ENCODE measurements at regions not wholly inside any gene's neighbourhood (a gene's known extent, or its start where the extent isn't known, plus 50 kb on each side); places are given as distances from the start of the nearest gene placed in this dataset.
A peak's percentile ranks its signal among the peaks of the same experiment; 100 is the strongest.
"Not testable (repeated sequence)": the region's sequence is repeated elsewhere in the genome, so short reads cannot be mapped to it uniquely, and the experiment has no call there.

GRCh38 chr5:42949348-42950115, 90.6 kb downstream of the ANXA2R start:
- peak; percentile 95 for DNase-seq

DNA sequence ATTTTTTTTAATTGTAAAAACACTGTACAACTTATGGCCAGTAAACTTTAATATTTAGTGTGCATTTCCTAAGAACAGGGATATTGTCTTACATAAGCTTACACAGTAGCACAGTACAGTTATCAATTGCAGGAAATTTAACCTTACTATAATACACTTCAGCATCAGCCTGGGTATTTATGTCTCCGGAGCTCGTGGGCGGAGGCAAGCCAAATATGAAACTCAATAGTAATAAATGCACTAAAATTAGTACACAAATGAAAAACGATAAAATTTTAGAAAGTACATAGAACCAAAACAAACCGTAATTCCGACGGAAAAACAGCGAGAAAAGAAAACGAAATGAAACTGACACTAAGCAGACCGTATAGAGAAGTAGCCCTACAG, 91.2 kb downstream of the ANXA2R start:
- DNase-seq = no peak

GRCh38 chr5:42944989-42945388, 95.1 kb downstream of the ANXA2R start:
- no peak for DNase-seq

- DNase-seq = no peak
Observed at GRCh38 chr5:42943931-42944631, 96.0 kb downstream of the ANXA2R start.

DNA sequence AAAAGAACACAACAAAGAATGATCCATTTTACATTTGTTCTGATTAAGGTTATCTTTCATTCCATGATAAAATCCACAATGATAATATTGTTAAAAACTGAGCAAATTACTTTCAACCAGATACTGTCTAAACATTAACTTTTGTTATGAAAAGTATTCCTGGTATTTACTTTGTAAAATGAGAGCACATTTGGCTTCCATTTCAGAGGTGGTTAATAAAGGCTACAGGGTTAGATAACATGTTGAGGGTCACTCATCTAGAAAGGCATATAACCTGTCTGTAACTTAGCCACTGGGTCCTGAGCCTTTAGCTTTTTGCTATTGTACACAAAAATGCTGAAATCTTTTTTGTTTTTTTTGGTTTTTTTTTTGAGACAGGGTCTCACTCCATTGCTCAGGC, 99.3 kb downstream of the ANXA2R start:
- no peak for DNase-seq

DNA sequence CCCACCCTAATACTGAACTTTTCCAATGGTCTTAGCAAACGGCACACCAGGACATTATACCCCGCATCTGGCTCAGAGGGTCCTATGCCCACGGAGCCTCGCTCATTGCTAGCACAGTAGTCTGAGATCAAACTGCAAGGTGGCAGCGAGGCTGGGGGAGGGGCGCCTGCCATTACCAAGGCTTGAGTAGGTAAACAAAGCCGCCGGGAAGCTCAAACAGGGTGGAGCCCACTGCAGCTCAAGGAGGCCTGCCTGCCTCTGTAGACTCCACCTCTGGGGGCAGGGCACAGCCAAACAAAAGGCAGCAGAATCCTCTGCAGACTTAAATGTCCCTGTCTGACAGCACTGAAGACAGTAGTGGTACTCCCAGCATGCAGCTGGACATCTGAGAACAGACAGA, 108.1 kb downstream of the ANXA2R start:
- DNase-seq = not testable (repeated sequence)

- DNase-seq = not testable (repeated sequence)
Observed at GRCh38 chr5:42931451-42931850, 108.7 kb downstream of the ANXA2R start.

DNA sequence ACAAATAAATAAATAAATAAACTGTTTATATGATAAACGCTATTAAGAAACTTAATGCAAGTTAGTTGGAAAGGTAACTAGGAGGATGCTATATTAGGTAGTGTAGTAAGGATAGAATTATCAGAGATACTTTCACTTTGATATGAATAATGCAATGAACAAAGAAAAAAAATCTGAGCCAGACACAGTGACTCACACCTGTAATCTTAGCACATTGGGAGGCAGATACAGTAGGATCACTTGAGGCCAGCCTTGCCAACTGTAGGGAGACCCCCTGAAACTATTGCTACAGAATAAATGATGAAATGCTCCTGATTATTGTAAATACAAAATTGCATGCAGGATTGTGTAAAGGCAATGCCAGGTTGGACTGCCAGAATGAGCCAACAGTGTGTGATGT, 109.2 kb downstream of the ANXA2R start:
- no peak for DNase-seq

DNA sequence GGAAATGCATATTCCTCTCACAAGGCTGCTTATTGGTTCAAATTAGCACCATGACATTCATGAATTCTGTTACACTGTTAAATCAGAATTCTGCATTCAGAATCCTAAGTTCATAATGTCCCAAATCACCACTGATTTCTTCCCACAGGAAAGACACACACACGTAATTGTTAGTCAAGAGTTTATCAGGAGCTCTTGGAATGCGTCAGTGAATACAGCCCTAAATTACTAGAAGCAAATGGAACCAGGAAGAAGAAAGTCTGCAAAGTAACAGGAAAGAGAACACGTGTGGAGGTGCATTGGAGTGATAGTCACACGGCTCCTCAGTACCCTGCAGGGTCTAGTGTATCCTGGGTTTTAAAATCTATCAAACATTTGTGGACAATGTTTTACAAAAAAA, 110.2 kb downstream of the ANXA2R start:
- no peak for DNase-seq

DNA sequence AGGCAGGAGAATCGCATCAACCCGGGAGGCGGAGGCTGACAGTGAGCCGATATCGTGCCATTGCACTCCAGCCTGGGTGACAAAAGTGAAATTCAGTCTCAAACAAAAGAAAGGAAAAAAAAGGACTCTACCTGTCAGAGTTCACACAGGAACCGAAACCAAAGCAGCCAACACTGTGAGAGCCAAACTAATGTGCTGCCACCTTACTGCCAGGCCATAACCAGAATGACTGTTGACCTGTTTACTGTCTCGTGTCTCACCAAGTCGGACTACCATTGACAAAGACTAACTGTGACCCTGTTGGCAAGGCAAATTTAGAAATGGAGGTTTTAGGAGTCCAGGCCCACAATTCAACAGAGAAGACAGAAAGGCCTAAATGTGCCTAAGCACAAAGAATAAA, 112.4 kb downstream of the ANXA2R start:
- no peak for DNase-seq

GRCh38 chr5:42924686-42925085, 113.0 kb upstream of the SELENOP start:
- DNase-seq = no peak

DNA sequence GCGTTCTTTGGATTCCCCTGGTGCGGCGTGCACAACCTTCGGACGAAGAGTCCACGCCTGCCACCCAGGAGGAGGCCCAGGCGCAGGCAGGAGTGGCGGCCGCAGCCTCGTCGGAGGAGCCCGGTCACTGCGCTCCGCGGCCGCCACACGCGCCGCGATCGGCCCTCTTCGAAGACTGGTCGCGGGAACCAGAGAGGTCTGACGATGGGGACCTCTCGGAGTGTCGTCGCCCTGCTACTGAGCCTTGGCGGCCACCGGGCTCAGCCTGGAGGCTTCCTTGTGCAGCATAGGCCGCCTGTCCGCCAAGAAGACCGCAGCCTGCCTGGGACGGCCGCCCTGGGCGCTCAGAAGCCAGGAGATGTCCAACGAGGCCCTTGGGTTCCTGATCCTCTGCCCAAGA, 112.5 kb upstream of the SELENOP start:
- no peak for DNase-seq

- DNase-seq = no peak
Observed at GRCh38 chr5:42923710-42924109, 112.0 kb upstream of the SELENOP start.

DNA sequence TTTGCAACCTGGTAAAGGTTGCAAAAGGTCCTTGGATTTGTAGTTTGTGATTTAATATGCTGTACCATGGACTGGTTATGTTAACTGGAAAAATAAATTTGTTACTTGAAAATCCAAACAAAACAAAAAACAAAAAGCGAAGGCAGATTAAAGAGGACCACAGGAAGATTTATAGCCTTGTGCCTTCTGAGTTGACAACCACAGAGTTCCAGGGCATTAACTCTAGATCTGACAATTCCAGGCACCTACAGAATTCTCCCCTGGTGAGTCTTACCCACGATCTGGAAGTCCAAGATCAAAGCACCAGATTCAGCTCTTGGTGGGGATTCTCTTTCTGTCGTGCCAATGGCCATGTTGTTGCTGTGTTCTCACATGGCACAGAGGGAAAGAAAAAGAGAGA, 107.9 kb upstream of the SELENOP start:
- no peak for DNase-seq

DNA sequence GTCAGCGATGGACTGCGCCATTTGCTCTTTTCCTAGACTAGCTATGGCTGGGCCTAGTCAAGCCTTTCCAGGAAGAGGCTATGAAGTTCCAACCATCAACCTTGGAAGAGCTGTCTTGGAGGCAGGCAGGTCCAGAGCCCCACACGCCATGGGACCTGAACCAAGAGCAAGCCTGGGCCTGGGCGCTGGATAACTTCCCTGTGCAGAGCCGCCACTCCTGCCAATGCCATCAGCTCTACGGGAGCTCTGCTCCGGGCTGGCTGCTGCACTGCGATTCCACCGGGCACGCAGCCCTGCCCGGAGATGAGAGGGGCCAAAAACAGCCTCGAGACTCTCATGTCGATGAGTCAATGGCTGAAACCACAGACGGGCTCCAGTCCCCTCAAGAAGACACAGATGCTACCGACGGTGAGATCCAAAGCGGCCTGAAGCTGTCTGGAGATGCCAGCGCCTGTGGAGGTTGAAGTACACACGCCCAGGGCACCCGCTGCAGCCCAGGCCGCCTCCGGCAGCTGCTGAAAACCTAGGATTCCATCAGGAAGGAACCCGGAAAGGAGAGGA, 103.7 kb upstream of the SELENOP start:
- no peak for DNase-seq

DNA sequence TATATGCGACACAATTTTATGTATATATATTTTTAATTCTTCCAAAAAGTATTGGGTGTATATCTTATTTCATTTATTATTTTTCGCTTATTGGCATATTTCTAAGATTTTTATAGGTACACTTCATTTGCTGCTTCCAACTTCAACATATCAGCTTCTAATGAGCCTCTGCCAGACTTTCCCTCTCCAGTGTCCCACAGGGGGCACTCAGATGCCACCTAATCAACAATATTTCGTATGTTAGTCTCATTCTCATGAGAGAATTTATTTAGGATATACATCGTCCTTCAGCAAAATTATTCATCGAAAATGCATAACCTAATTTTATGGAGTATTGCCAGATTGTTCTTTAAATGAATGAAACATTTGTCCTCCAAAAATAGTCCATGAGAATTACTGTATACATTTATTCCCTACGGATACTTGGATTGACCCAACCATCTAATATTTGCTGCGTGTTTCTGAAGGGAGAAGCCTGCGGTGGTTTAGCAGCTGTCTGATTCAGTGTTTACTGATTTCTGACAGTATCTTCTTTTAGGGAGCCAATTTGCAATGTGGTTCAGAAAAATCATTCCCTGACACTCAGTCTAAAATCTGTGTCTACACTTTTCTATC, 100.6 kb upstream of the SELENOP start:
- DNase-seq = peak; percentile 84

DNA sequence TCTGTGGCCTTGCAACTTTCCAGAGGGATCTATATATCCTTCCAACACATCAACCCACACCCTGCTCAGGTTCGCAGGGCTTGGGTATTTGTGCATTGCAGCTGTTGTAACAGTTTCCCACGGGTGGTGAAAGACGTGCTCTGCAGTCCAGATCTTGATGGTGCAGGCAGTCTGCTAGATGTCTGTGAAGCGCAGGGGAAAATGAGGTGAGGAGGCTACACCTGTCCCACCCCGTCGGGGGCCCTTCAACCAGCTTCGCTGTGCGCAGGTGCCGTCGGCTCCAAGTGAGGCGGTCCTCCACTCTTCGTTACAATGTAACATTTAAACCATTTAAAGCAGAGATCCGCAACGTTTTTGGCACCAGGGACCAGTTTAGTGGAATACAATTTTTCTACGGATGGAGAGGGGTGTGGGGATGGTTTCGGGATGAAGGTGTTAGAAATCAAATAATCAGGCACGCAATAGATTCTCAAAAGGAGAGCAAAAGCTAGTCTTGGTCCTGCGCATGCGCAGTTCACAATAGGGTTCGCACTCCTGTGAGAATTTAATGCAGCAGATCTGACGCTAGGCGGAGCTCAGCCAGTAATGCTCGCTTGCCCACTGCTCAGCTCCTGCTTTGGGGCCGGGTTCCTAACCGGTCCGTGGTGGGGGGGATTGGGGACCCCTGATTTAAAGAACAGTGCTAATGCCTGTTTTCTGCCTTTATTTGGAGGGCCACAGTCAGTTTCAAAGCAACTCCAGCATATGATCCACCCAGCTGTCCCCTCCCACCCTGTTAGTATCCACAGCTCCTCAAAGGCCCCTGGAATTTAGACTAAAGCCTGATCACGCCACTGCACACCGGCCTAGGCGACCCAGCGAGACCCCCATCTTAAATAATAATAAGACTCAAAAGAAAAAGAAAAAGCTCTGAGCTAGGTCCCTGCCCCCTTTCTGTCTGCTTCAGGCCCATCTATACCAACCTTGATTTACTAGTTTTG, 97.1 kb upstream of the SELENOP start:
- DNase-seq = peak; percentile 93

DNA sequence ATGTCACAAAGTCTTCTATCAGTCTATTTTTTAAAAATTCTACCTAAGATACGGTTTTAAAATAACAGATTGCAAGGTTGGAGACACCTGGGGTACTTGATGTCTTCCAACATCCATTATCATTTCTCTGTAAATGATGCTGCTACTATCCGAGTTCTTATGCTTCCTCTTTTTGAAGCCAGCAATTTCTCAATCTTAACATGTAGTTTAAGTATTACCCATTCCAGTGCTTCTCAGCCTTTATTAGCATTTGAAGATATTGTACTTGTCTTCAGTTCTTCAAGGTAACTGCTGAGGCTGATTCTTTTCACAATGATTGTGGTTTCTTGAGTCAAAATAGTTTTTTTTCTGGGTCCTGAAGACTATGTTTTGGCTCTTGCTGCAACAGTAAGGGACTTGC, 96.4 kb upstream of the SELENOP start:
- peak; percentile 53 for DNase-seq

DNA sequence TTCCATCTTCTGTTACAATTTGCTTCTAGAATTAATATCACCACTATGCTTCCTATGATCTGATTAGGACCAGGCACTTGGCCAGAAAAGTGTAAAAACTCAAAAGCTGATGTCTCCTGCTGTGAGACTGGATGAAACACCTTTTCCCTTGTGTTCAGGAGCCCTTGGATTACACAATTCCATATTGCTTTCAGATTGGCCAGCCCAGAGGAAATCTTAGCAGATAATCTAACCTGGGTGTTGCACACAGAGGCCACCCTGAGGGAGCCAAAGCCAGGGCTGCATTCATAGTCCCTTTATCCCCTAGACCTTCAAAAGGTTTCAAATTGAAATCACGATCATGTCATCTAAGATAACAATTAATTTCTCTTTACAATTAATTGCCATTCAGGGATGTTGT, 94.1 kb upstream of the SELENOP start:
- no peak for DNase-seq

- DNase-seq = no peak
Observed at GRCh38 chr5:42900734-42901133, 89.0 kb upstream of the SELENOP start.

GRCh38 chr5:42898760-42899159, 87.1 kb upstream of the SELENOP start:
- DNase-seq = no peak

GRCh38 chr5:42896523-42896922, 84.8 kb upstream of the SELENOP start:
- no peak for DNase-seq

DNA sequence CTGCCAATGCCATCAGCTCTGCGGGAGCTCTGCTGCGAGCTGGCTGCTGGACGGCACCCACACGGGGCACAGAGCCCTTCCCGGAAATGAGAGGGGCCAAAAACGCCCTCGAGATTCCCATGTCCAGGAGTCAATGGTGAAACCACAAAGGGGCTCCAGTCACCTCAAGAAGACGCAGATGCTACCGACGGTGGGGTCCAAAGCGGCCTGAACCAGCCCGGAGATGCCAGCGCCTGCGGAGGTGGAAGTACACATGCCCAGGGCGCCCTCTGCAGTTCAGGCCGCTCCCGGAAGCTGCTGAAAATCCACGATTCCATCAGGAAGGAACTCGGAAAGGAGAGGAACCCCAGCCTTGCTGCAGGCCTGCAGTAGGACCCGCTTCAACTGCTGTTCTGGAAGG, 82.4 kb upstream of the SELENOP start:
- DNase-seq = no peak

Data from OCI-M1 (cell line).